HG03280 (cell line): ENCODE measurements at regions not wholly inside any gene's neighbourhood (a gene's known extent, or its start where the extent isn't known, plus 50 kb on each side); places are given as distances from the start of the nearest gene placed in this dataset.
"Not testable (repeated sequence)": the region's sequence is repeated elsewhere in the genome, so short reads cannot be mapped to it uniquely, and the experiment has no call there.

Experiments
- ATAC-seq: cut with Tn5 transposase; IDR thresholded peaks from one replicate; pipeline ENCODE4 v1.9.1; 2021; ENCODE audit warnings: mild to moderate bottlenecking, moderate library complexity; ENCODE audit not compliant: unreplicated experiment

- ATAC-seq: no peak
Observed at GRCh38 chr5:166672431-166672830, 1619.0 kb upstream of the WWC1 start.

DNA sequence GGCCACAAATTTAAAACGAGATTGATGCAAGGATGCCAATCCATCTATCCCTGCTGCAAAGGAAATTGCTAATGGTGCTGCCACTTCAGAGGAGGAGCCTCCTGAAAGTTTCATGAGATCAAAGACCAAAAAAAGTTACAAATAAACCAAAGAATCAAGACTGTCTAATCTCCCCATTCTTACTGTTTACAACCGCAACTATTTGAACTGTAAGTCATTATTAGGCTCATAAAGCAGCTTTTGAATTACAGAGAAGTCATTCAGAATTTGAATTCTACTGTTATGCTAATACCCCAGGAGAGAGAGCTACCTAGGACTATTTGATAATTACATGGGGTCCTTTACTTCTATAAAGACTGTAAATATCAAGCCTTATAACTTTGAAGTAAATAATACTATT lies 1613.6 kb upstream of the WWC1 start:
- ATAC-seq: no peak

GRCh38 chr5:166679331-166679730 lies 1612.1 kb upstream of the WWC1 start:
- ATAC-seq: no peak

- ATAC-seq: no peak
Observed at GRCh38 chr5:166695326-166695725, 1596.1 kb upstream of the WWC1 start.

DNA sequence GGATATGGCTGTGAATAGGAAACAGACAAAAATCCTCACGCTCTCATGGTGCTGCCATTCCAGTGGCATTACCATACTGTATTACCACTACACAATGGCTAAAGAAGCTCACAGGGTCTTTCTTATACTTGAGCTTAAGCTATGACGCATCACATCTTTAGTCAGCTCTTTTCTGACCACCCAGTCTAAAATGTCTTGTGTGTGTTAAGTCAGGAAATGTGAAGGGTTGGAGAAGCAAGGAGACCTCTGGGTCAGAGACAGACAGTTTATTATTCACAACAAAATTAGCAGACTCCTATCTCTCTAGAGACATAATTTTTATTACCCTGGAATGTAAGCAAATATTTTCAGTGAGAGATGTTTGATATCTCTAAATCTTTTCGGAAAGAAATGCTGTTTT lies 1583.2 kb upstream of the WWC1 start:
- no peak for ATAC-seq

DNA sequence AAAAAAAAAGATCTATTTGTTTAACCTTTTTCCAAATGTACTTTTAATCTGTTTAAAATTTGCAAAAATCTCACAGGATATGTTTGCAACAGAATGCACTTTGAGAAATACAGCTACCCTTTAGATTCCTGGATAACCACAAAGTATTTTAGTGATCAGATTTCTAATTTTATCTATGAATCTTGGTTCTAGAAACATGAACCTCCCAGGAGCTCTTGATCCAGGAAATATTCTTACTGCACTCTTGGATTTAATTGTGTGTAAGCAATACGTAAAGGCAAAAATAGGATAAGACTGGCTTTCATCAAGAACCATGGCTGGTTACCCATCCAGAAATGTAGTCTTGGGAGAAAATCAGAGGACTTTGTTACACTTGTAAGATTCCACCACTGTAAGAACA lies 1581.8 kb upstream of the WWC1 start:
- ATAC-seq: no peak

GRCh38 chr5:166710271-166710670 lies 1581.2 kb upstream of the WWC1 start:
- ATAC-seq: no peak

GRCh38 chr5:166712447-166713185 lies 1578.8 kb upstream of the WWC1 start:
- ATAC-seq: no peak

DNA sequence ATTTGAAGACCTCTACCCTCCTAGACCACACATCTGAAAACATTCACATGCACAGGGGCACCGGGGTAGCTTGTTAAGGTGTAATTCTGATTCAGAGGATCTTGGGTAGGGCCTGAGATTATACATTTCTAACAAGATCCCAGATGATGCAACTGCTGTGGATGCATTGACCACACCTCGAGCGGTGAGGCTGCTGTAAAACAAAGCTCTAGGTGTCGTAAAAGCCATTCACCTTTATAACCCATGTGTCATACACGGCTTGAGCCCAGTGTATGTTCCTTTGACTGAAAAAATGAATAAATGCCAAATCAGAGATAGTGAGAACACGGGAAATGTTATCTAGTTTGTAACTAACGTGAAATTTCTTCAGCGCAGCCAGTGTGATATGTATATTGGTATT lies 1578.2 kb upstream of the WWC1 start:
- ATAC-seq: no peak

- ATAC-seq: no peak
Observed at GRCh38 chr5:166716856-166717492, 1574.5 kb upstream of the WWC1 start.

DNA sequence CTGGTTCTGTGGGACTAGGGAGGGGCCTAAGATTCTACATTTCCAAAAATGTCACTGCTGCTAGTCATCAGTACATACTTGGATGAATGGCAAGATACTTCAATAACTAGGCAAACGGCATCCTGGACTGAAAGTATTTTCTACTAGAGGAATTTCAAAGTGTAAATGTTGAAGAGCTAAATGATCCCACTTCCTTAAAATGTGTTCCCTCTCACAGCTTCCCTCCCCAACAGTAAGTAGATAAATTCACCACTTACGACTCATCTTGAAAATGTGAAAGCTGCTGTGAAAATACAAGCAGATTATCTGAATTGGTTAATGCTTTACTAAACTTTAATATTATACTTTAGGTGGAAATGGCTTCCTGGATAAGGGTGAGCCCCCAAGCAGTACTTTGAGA lies 1571.5 kb upstream of the WWC1 start:
- no peak for ATAC-seq

GRCh38 chr5:166722939-166723338 lies 1568.5 kb upstream of the WWC1 start:
- ATAC-seq: no peak

DNA sequence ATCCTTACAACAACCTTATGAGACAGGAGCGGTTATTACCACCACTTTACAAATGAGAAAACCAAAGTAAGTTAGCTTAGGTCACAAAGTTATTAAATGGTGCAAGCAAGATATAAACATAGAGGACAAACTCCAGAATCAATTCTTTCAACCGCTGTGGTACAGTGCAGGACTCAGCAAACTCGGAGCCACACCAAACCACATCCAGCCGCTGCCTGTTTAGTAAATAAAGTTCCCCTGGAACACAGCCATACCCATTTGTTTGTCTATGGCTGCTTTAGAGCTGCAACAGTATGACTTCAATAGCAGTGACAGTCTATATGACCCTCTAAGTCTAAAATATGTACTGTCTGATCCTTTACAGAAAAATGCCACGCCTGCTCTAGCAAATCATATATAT lies 1567.2 kb upstream of the WWC1 start:
- ATAC-seq: no peak

DNA sequence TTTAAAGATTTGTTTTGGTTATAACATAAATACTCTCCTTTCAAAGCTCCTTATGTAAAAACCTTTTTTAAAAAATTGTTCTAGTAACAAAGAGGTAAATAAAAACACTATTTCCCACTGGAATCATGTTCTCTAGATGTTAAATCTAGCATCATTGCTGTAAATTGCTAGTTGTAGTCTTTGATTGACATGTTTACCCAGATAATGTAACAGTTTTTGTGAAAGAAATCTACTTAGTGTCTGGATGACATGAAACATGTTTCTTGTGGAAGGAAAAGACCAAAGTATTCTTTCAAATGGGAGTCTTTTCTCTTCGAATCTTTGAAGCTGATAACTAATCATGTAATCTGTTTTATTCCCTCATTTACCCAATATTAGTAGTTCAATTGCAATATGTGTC lies 1565.9 kb upstream of the WWC1 start:
- no peak for ATAC-seq

GRCh38 chr5:166726406-166726805 lies 1565.0 kb upstream of the WWC1 start:
- ATAC-seq: no peak

DNA sequence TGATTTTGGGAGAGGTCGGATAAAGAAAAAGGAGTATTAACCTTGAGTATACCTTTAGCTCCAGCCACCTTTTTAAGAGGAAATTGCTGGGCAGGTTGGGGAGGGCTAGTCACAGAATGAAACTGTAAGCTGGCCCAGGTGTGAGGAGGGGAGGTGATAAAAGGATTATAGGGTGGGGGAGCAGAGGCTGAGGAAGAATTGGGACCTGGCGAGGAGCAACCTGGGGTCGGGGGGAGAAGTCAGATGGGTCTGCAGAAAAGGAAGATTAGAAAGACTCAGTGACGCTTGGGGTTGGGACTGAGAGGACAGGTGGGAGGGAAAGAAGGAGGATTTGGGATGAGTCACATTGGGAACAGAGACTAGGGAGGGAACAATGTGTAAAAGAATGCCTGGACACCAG lies 1548.5 kb upstream of the WWC1 start:
- not testable (repeated sequence) for ATAC-seq

- no peak for ATAC-seq
Observed at GRCh38 chr5:166746506-166746905, 1544.9 kb upstream of the WWC1 start.

GRCh38 chr5:166750376-166750775 lies 1541.1 kb upstream of the WWC1 start:
- no peak for ATAC-seq

GRCh38 chr5:166758151-166758550 lies 1533.3 kb upstream of the WWC1 start:
- ATAC-seq: no peak

- no peak for ATAC-seq
Observed at GRCh38 chr5:166767858-166768257, 1523.6 kb upstream of the WWC1 start.

- no peak for ATAC-seq
Observed at GRCh38 chr5:166768536-166768935, 1522.9 kb upstream of the WWC1 start.

GRCh38 chr5:166772770-166773169 lies 1518.7 kb upstream of the WWC1 start:
- ATAC-seq: no peak

- ATAC-seq: no peak
Observed at GRCh38 chr5:166781737-166782136, 1509.7 kb upstream of the WWC1 start.
